AML-193 (cell line): ENCODE measurements at regions not wholly inside any gene's neighbourhood (a gene's known extent, or its start where the extent isn't known, plus 50 kb on each side); places are given as distances from the start of the nearest gene placed in this dataset.

ENCODE experiments used
- DNase-seq, 2 experiments: peaks; one replicate each; lab custom pipeline; 2025; lab: John Stamatoyannopoulos, UW

GRCh38 chr16:54362591-54363206, 76.1 kb upstream of the IRX3 start:
- DNase-seq: no peak

GRCh38 chr16:54361246-54361645, 74.7 kb upstream of the IRX3 start:
- no peak for DNase-seq

- no peak for DNase-seq
Measured at GRCh38 chr16:54360681-54361080, 74.1 kb upstream of the IRX3 start.

GRCh38 chr16:54359555-54359954, 73.0 kb upstream of the IRX3 start:
- no peak for DNase-seq

DNA sequence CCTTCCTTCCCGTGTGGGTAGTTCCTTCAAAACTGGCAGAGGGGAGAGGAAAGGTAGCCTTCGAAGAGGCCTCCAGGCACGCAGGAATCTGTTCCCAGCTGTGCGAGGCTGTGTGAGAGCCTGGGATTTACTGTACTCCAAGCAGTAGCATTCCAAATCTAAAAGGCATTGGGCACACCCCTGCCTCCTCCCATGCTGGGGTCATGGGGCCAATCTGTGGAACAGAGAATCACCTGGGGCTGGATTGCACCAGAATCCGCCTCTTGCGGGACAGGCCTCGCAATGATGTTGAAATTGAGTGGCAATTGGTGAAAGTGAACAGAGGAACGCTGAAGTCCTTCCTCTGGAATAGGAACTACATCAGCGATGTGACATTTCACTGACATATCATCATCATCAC, 72.5 kb upstream of the IRX3 start:
- DNase-seq: no peak

- DNase-seq: no peak
Measured at GRCh38 chr16:54356391-54356790, 69.8 kb upstream of the IRX3 start.

DNA sequence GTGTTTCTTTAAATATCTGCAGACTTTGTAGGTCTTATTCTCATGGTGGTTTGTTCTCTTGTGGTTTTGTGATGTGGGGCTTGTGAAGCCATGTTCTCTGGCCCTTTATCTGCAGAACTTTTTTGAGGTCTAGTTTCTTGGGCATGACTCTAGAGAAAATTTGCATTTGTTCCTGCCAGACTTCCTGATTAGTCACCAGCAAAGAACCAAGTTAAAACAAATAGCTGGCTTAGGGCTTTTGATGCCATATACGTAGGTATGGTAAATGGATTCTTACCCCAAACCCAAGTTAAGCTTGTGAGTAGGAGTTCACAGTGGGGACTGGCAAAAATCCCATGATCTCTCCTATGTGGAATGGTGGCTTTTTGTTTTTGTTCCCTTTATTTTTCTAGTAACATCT, 68.7 kb upstream of the IRX3 start:
- no peak for DNase-seq

GRCh38 chr16:54353097-54353496, 66.5 kb upstream of the IRX3 start:
- DNase-seq: no peak

DNA sequence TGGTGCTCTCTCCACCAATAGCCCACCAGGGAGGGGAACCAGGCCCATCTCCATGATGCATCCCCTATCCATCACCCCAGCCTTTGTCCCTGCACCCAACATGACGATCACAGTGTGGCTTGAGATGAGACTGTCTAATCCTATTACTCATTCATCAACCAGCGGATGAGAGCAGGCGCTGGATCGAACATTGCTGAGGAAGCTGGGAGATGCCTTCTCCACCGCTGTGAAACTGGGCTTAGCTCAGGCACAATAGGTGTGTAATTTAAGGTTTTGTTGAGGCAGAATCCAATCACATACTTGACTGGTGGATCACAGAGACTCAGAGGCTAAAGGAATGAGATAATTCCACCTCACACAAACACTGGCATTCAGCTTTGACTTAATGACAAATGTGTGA, 64.6 kb upstream of the IRX3 start:
- no peak for DNase-seq

DNA sequence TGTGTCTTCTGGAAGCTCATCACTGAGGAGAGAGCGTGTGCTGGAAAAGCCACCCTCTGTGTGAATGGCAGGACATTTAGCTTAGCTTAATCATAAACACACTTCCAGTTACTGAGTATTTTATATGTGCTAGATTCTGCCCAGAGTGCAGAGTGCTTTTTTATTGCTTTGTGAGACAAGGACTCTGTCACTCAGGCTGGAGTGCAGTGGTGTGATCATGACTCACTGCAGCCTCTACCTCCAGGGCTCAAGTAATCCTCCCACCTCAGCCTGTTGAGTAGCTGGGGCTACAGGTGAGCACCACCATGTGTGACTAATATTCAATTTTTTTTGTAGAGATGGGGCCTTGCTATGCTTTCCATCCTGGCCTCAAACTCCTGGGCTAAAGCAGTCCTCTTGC, 61.4 kb upstream of the IRX3 start:
- DNase-seq: no peak

DNA sequence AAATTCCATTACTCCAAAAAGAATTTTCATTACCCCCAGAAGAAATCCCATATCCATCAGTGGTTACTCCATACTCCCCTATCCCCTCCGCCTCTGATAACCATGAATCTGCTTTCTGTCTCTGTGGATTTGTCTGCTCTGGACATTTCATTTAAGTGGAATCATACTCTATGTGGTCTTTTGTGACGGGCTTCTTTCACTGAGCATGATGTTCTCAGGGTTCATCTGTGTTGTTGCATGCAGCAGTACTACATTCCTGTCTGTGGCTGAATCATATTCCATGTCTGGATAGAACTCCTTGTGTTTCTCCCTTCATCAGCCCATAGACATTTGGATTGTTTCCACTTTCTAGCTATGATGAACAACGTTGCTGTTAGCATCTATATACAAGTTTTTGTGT, 59.5 kb upstream of the IRX3 start:
- DNase-seq: no peak

DNA sequence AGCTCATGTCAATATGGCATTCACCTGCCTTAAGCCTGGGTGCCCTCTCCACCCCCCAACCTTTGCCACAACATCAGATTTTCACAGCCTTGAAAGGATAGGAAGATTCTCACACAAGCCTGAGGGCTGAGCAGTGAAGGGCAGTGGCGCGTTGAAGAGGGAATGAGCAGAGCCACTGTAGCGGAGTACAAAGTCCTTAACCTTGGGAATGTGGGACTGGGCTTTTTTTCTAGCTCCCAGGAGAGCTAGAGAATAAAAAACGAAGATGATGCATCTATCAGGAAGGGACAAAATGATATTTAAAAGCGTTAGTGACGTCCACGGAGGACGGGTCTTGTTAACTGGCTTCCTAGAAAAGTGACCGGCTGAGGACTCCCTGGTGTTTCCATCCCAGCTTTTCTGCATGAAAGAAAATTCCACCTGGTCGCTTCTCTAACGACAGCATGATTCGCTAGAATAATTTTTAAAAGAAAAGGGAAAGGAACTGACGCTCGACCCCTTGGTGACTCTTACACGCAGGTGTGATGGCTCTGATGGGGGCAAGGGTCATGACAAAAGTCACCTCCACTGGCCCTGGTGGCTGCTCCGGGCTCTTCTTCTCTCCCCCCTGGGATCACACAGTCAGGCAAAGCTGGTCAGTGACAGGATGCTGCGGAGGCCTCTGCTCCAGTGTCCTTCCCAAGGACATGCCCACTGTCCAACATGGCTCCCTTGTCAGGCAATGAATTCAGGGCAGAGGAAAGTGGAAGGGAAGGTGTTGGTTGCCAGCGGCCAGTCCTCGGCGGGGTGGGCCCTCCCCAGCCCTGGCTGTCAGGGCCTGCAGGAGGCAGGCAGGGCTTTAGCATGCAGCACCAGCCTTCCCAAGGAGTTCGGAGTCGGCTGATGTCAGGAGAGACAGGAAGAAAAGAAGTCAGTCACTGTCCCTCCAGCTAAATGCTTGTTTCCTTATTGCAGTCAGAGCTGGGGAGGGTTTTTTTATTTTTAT, 58.4 kb upstream of the IRX3 start:
- DNase-seq: no peak

DNA sequence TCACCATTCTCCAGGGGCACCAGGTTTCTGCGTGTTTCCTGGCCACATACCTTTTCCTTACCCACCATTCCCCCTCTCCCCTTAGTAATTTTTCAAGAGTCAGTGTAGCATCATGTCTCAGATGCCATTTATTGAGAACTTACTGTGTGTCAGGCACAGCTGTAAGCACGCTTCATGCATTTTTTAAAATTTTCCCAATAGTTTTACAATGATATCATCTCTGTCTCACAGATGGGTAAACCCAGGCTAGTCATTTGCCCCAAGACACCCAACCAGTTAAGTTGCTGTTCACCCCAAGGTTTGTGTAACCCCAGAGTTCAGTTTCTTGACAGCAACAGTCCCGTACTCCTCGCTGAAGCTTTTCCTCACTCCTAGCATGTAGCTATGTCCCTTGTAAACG, 56.4 kb upstream of the IRX3 start:
- DNase-seq: no peak

DNA sequence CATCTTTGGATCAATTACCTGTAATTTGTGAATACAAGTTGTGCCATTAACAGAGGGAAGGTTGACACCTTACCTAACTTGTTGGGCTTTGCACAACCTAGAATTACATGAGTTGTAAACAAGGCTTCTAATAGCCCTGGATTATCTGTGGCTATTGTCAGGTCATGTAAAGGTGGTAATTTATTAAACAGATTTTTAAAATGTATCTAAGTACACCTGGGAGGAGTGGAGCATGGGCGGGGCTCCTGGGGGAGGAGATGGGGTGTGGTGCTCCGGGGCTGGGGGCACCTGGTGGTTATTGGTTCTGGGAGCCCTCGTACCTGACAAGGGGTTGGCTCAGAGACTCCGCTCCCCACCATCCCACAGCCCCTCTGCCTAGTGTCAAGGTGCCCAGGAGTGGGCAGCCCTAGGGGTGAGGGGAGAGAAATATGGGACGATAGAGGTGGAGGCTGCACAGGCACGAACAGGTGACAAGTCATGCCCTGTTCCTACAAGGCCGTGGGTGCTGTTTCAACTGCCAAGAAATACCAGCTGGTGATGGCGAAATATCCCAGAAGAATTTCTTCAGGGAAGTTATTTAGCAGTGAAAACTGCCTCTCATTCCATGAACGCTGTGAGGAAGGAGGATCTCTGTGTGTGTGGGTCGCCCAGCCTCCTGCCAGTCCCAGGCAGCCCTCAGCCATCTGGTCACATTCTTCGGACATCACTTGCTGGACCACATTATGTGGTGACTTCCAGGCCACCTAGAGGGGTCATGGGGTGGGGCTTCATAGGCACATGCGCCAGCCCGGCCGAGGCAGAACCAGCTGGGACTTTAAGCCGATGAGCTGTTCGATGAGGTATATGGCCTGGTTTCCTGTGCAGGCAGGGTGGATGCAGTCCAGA, 55.5 kb upstream of the IRX3 start:
- DNase-seq: no peak

DNA sequence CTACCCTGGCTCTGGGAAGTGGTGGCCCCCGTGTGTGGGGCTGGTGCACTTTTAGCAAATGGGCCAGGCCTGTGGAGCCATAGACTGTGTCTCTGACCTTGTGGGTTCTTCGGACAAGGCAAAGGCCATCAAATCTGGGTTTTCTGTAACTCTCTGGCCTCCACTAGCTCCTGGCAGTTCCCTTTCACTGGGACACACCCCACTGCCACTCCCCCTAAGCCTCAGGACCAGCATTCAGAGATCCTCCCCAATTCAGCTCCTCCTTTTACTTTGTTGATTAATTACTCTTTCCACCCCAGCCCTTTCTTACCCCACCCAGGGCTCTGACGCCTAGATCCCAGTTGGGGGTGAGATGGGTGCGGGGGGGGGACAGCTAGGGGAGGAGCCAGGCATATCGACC, 53.9 kb upstream of the IRX3 start:
- DNase-seq: no peak

GRCh38 chr16:54336631-54337204, 50.1 kb upstream of the IRX3 start:
- DNase-seq: no peak
